ENCODE measurements at regions not wholly inside any gene's neighbourhood (a gene's known extent, or its start where the extent isn't known, plus 50 kb on each side); places are given as distances from the start of the nearest gene placed in this dataset.

GRCh38 chr5:35359859-35360258 lies 129.6 kb upstream of the PRLR start:
- DNase-seq, result no peak

- DNase-seq, result no peak
Measured at GRCh38 chr5:35357973-35358372, 127.7 kb upstream of the PRLR start.

- DNase-seq, result no peak
Measured at GRCh38 chr5:35356725-35357124, 126.4 kb upstream of the PRLR start.

GRCh38 chr5:35354751-35355150 lies 124.5 kb upstream of the PRLR start:
- DNase-seq, result peak; percentile 19

- no peak for DNase-seq
Measured at GRCh38 chr5:35345222-35345621, 114.9 kb upstream of the PRLR start.

GRCh38 chr5:35342664-35343063 lies 112.4 kb upstream of the PRLR start:
- no peak for DNase-seq

- DNase-seq, result no peak
Measured at GRCh38 chr5:35341189-35341588, 110.9 kb upstream of the PRLR start.

GRCh38 chr5:35339616-35340100 lies 109.4 kb upstream of the PRLR start:
- no peak for DNase-seq

- no peak for DNase-seq
Measured at GRCh38 chr5:35339006-35339405, 108.7 kb upstream of the PRLR start.

GRCh38 chr5:35338157-35338453 lies 107.8 kb upstream of the PRLR start:
- no peak for DNase-seq

GRCh38 chr5:35337340-35338156 lies 107.3 kb upstream of the PRLR start:
- no peak for DNase-seq

- no peak for DNase-seq
Measured at GRCh38 chr5:35336230-35336629, 105.9 kb upstream of the PRLR start.

GRCh38 chr5:35335752-35336151 lies 105.5 kb upstream of the PRLR start:
- no peak for DNase-seq

GRCh38 chr5:35333366-35333765 lies 103.1 kb upstream of the PRLR start:
- no peak for DNase-seq

GRCh38 chr5:35331956-35332950 lies 102.0 kb upstream of the PRLR start:
- DNase-seq, result no peak

GRCh38 chr5:35325836-35326235 lies 95.5 kb upstream of the PRLR start:
- no peak for DNase-seq

- no peak for DNase-seq
Measured at GRCh38 chr5:35324679-35325078, 94.4 kb upstream of the PRLR start.

GRCh38 chr5:35324201-35324600 lies 93.9 kb upstream of the PRLR start:
- DNase-seq, result no peak

GRCh38 chr5:35320029-35320428 lies 89.7 kb upstream of the PRLR start:
- no peak for DNase-seq

GRCh38 chr5:35319333-35320002 lies 89.2 kb upstream of the PRLR start:
- peak; percentile 64 for DNase-seq

GRCh38 chr5:35317586-35317985 lies 87.3 kb upstream of the PRLR start:
- DNase-seq, result no peak

- no peak for DNase-seq
Measured at GRCh38 chr5:35316611-35317274, 86.5 kb upstream of the PRLR start.

- no peak for DNase-seq
Measured at GRCh38 chr5:35313291-35313690, 83.0 kb upstream of the PRLR start.
